IPS-18a (cell line): ENCODE measurements at regions not wholly inside any gene's neighbourhood (a gene's known extent, or its start where the extent isn't known, plus 50 kb on each side); places are given as distances from the start of the nearest gene placed in this dataset.

Experiments used
- H3K27ac ChIP-seq: one replicate; pipeline ENCODE4 v1.5.1; 2013; ENCODE audit warnings: low read length
- H3K27me3 ChIP-seq: one replicate; pipeline ENCODE4 v1.6.1; 2013; ENCODE audit warnings: mild to moderate bottlenecking, low read length; ENCODE audit not compliant: control insufficient read depth, insufficient read depth
- H3K36me3 ChIP-seq: one replicate; pipeline ENCODE4 v1.6.1; 2013; ENCODE audit warnings: low read depth, low read length; ENCODE audit not compliant: control insufficient read depth
- H3K4me1 ChIP-seq: one replicate; pipeline ENCODE4 v1.6.1; 2013; ENCODE audit warnings: low read depth, low read length; ENCODE audit not compliant: control insufficient read depth
- H3K4me3 ChIP-seq: one replicate; pipeline ENCODE4 v1.5.1; 2013; ENCODE audit warnings: low read length
- H3K9ac ChIP-seq: one replicate; pipeline ENCODE4 v1.6.1; 2013; ENCODE audit warnings: mild to moderate bottlenecking, low read length, moderate library complexity
- H3K9me3 ChIP-seq: one replicate; pipeline ENCODE4 v1.6.1; 2013; ENCODE audit warnings: low read depth, low read length; ENCODE audit not compliant: control insufficient read depth

GRCh38 chr12:127613056-127613455 lies 653.9 kb upstream of the TMEM132C start:
- Histone ChIP-seq H3K27ac (no peak overlapping the region), H3K27me3 (no peaks in the 10 kb centered on the region), H3K9ac (no peak overlapping the region), H3K36me3 (no peaks in the 10 kb centered on the region), H3K4me1 (no peaks in the 10 kb centered on the region), H3K4me3 (no peak overlapping the region), H3K9me3 (peaks cover 6% of the 10 kb centered on the region)

GRCh38 chr12:127619869-127620734 lies 646.9 kb upstream of the TMEM132C start:
- Histone ChIP-seq H3K9me3 (peaks cover 25% of the 10 kb centered on the region), H3K27ac (no peak overlapping the region), H3K27me3 (no peaks in the 10 kb centered on the region), H3K4me1 (peaks cover 4% of the 10 kb centered on the region), H3K36me3 (no peaks in the 10 kb centered on the region), H3K9ac (no peak overlapping the region), H3K4me3 (no peak overlapping the region)

- Histone ChIP-seq H3K27me3 (no peaks in the 10 kb centered on the region), H3K9ac (no peak overlapping the region), H3K4me3 (no peak overlapping the region)
Measured at GRCh38 chr12:127620735-127621355, 646.1 kb upstream of the TMEM132C start.

GRCh38 chr12:127621366-127621765 lies 645.6 kb upstream of the TMEM132C start:
- Histone ChIP-seq H3K9me3 (peaks cover 29% of the 10 kb centered on the region), H3K36me3 (no peaks in the 10 kb centered on the region), H3K27ac (no peak overlapping the region), H3K4me3 (no peak overlapping the region), H3K4me1 (peaks cover 4% of the 10 kb centered on the region), H3K9ac (no peak overlapping the region), H3K27me3 (no peaks in the 10 kb centered on the region)

More at GRCh38 chr12:127620735-127621355, 646.1 kb upstream of the TMEM132C start:
- Histone ChIP-seq H3K36me3 (no peaks in the 10 kb centered on the region), H3K4me1 (peaks cover 4% of the 10 kb centered on the region), H3K27ac (no peak overlapping the region), H3K9me3 (peaks cover 31% of the 10 kb centered on the region)

GRCh38 chr12:127623362-127623761 lies 643.6 kb upstream of the TMEM132C start:
- Histone ChIP-seq H3K9ac (no peak overlapping the region), H3K27me3 (no peaks in the 10 kb centered on the region), H3K4me1 (peaks cover 4% of the 10 kb centered on the region), H3K27ac (no peak overlapping the region), H3K9me3 (peaks cover 38% of the 10 kb centered on the region), H3K4me3 (no peak overlapping the region), H3K36me3 (no peaks in the 10 kb centered on the region)

GRCh38 chr12:127625176-127625771 lies 641.7 kb upstream of the TMEM132C start:
- Histone ChIP-seq H3K27ac (no peak overlapping the region), H3K4me3 (no peak overlapping the region), H3K4me1 (no peaks in the 10 kb centered on the region), H3K27me3 (no peaks in the 10 kb centered on the region), H3K9ac (no peak overlapping the region), H3K36me3 (no peaks in the 10 kb centered on the region), H3K9me3 (peaks cover 47% of the 10 kb centered on the region)

GRCh38 chr12:127628645-127629044 lies 638.3 kb upstream of the TMEM132C start:
- H3K27ac ChIP-seq: no peak overlapping the region
- H3K4me1 ChIP-seq: no peaks in the 10 kb centered on the region
- H3K9me3 ChIP-seq: peaks cover 47% of the 10 kb centered on the region
- no peak overlapping the region for H3K9ac ChIP-seq
- H3K36me3 ChIP-seq: no peaks in the 10 kb centered on the region
- no peak overlapping the region for H3K4me3 ChIP-seq
- no peaks in the 10 kb centered on the region for H3K27me3 ChIP-seq

- Histone ChIP-seq H3K9me3 (peaks cover 44% of the 10 kb centered on the region), H3K4me3 (no peak overlapping the region), H3K27me3 (no peaks in the 10 kb centered on the region), H3K27ac (no peak overlapping the region), H3K36me3 (no peaks in the 10 kb centered on the region), H3K4me1 (no peaks in the 10 kb centered on the region), H3K9ac (no peak overlapping the region)
Measured at GRCh38 chr12:127629066-127629820, 637.7 kb upstream of the TMEM132C start.

GRCh38 chr12:127632461-127632860 lies 634.5 kb upstream of the TMEM132C start:
- no peaks in the 10 kb centered on the region for H3K36me3 ChIP-seq
- no peaks in the 10 kb centered on the region for H3K27me3 ChIP-seq
- H3K4me1 ChIP-seq: no peaks in the 10 kb centered on the region
- H3K9ac ChIP-seq: no peak overlapping the region
- H3K9me3 ChIP-seq: peaks cover 36% of the 10 kb centered on the region
- H3K4me3 ChIP-seq: no peak overlapping the region
- H3K27ac ChIP-seq: no peak overlapping the region

GRCh38 chr12:127635838-127636237 lies 631.1 kb upstream of the TMEM132C start:
- no peak overlapping the region for H3K9ac ChIP-seq
- no peak overlapping the region for H3K27ac ChIP-seq
- no peaks in the 10 kb centered on the region for H3K36me3 ChIP-seq
- H3K4me3 ChIP-seq: no peak overlapping the region
- H3K27me3 ChIP-seq: no peaks in the 10 kb centered on the region
- peaks cover 22% of the 10 kb centered on the region for H3K9me3 ChIP-seq
- H3K4me1 ChIP-seq: no peaks in the 10 kb centered on the region

GRCh38 chr12:127636882-127637281 lies 630.1 kb upstream of the TMEM132C start:
- Histone ChIP-seq H3K4me3 (no peak overlapping the region), H3K27ac (no peak overlapping the region), H3K27me3 (no peaks in the 10 kb centered on the region), H3K4me1 (no peaks in the 10 kb centered on the region), H3K36me3 (no peaks in the 10 kb centered on the region), H3K9me3 (peaks cover 25% of the 10 kb centered on the region), H3K9ac (no peak overlapping the region)
